AML-193 (cell line): ENCODE measurements at regions not wholly inside any gene's neighbourhood (a gene's known extent, or its start where the extent isn't known, plus 50 kb on each side); places are given as distances from the start of the nearest gene placed in this dataset.
"Not testable (repeated sequence)": the region's sequence is repeated elsewhere in the genome, so short reads cannot be mapped to it uniquely, and the experiment has no call there.

ENCODE experiments used
- DNase-seq, 2 experiments: peaks; one replicate each; lab custom pipeline; 2025; lab: John Stamatoyannopoulos, UW

GRCh38 chr14:65966188-65966587 lies 520.0 kb upstream of the CCDC196 start:
- DNase-seq: no peak

- DNase-seq: no peak
Measured at GRCh38 chr14:65972346-65972870, 513.8 kb upstream of the CCDC196 start.

- no peak for DNase-seq
Measured at GRCh38 chr14:65972891-65973290, 513.3 kb upstream of the CCDC196 start.

GRCh38 chr14:65975865-65976264 lies 510.3 kb upstream of the CCDC196 start:
- no peak for DNase-seq

- no peak for DNase-seq
Measured at GRCh38 chr14:65976761-65977404, 509.3 kb upstream of the CCDC196 start.

GRCh38 chr14:65981192-65981843 lies 504.9 kb upstream of the CCDC196 start:
- DNase-seq: no peak

- no peak for DNase-seq
Measured at GRCh38 chr14:65986041-65986440, 500.1 kb upstream of the CCDC196 start.

- DNase-seq: no peak
Measured at GRCh38 chr14:65989981-65990380, 496.2 kb upstream of the CCDC196 start.

GRCh38 chr14:65991104-65991503 lies 495.1 kb upstream of the CCDC196 start:
- no peak for DNase-seq

GRCh38 chr14:65991935-65992334 lies 494.2 kb upstream of the CCDC196 start:
- DNase-seq: not testable (repeated sequence)

GRCh38 chr14:65993103-65993502 lies 493.1 kb upstream of the CCDC196 start:
- DNase-seq: no peak

GRCh38 chr14:65993996-65994395 lies 492.2 kb upstream of the CCDC196 start:
- no peak for DNase-seq

- DNase-seq: no peak
Measured at GRCh38 chr14:65997347-65997746, 488.8 kb upstream of the CCDC196 start.

GRCh38 chr14:65999865-66000264 lies 486.3 kb upstream of the CCDC196 start:
- no peak for DNase-seq

GRCh38 chr14:66000766-66001165 lies 485.4 kb upstream of the CCDC196 start:
- DNase-seq: no peak

- DNase-seq: no peak
Measured at GRCh38 chr14:66001356-66001755, 484.8 kb upstream of the CCDC196 start.

- DNase-seq: no peak
Measured at GRCh38 chr14:66003082-66003730, 483.0 kb upstream of the CCDC196 start.

GRCh38 chr14:66005900-66006434 lies 480.2 kb upstream of the CCDC196 start:
- DNase-seq: no peak

- DNase-seq: no peak
Measured at GRCh38 chr14:66008631-66009030, 477.5 kb upstream of the CCDC196 start.

GRCh38 chr14:66009089-66009488 lies 477.1 kb upstream of the CCDC196 start:
- DNase-seq: no peak

- no peak for DNase-seq
Measured at GRCh38 chr14:66010695-66011094, 475.5 kb upstream of the CCDC196 start.

GRCh38 chr14:66011855-66012254 lies 474.3 kb upstream of the CCDC196 start:
- no peak for DNase-seq

- DNase-seq: not testable (repeated sequence)
Measured at GRCh38 chr14:66013607-66014006, 472.6 kb upstream of the CCDC196 start.
